ENCODE measurements at regions not wholly inside any gene's neighbourhood (a gene's known extent, or its start where the extent isn't known, plus 50 kb on each side); places are given as distances from the start of the nearest gene placed in this dataset.
"Not testable (repeated sequence)": the region's sequence is repeated elsewhere in the genome, so short reads cannot be mapped to it uniquely, and the experiment has no call there.

DNA sequence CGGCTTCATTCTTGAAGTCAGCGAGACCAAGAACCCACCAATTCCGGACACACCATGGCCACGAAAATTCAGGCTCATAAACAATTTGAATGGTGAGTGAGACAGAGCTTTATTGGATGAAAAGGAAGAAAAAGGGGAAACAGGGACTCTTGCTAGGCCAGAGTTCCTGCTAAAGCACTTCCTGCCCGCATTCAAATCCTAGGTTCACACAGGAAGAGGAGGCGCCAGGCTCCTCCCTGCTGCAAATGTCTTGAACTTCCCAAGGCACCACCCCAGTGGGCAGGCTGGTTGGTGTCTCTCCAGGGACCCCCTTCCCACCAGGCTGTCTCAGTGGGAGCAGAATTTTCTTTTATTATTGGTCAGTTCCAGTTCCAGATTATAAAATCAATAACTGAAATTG, 121.2 kb downstream of the FSCB start:
- DNase-seq = no peak

DNA sequence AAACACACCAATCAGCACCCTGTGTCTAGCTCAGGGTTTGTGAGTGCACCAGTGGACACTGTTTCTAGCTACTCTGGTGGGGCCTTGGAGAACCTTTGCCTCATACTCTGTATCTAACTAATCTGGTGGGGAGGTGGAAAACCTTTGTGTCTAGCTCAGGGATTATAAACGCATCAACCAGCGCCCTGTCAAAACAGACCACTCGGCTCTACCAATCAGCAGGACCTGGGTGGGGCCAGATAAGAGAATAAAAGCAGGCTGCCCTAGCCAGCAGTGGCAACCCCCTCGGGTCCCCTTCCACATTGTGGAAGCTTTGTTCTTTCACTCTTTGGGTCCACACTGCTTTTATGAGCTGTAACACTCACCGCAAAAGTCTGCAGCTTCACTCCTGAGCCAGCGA, 121.8 kb downstream of the FSCB start:
- not testable (repeated sequence) for ATAC-seq, DNase-seq

More for the DNA sequence above, 121.2 kb downstream of the FSCB start:
- no peak for ATAC-seq

DNA sequence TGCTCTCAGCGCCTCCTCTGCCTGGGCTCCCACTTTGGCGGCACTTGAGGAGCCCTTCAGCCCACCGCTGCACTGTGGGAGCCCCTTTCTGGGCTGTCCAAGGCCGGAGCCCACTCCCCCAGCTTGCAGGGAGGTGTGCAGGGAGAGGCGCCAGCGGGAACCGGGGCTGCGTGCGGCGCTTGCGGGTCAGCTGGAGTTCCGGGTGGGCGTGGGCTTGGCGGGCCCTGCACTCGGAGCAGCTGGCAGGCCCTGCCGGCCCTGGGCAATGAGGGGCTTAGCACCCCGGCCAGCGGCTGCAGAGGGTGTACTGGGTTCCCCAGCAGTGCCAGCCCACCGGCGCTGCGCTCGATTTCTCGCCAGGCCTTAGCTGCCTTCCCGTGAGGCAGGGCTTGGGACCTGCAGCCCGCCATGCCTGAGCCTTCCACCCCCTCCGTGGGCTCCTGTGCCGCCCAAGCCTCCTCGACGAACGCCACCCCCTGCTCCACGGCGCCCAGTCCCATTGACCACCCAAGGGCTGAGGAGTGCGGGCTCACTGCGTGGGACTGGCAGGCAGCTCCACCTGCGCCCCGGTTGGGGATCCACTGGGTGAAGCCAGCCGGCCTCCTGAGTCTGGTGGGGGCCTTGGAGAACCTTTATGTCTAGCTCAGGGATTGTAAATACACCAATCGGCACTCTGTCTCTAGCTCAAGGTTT, 122.3 kb downstream of the FSCB start:
- not testable (repeated sequence) for DNase-seq, ATAC-seq

DNA sequence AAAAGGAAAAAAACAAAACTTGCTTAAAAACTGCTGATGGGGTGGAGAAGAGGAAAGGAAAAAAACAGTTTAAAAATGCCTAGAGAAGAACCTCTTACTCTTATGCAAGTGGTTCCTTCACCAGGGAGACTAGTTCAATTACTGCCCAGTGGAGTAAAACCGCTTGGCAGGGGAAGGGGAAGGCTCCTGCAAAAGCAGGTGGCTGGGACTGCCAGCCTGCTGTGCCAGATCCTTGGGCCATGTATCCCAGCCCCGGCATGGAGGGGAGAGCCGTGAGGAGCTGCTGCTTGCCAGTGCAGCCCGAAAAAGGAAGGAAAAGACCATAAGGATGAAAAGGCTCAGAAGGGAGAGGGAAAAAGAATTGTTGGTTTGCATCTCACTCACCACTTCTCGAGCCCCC, 123.0 kb downstream of the FSCB start:
- ATAC-seq = no peak
- no peak for DNase-seq

DNA sequence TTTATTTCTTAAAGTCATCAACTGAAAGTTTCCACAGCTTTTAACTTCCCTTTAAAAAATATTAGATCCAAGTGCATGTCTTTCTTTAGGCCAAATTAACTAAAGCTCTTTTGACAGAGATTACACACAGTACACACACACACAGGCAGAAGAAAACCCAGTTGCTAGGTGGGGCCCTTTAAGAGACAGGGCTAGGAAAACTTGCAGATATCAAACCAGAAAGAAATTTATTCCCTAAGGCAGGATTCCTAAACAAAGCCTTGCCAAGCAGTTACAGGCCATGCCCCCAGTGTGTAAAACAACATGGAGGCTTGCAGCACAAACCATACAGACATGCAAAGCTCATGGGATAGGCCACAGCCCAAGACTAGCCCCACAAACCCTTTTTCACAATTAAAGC, 123.4 kb downstream of the FSCB start:
- ATAC-seq = no peak

DNA sequence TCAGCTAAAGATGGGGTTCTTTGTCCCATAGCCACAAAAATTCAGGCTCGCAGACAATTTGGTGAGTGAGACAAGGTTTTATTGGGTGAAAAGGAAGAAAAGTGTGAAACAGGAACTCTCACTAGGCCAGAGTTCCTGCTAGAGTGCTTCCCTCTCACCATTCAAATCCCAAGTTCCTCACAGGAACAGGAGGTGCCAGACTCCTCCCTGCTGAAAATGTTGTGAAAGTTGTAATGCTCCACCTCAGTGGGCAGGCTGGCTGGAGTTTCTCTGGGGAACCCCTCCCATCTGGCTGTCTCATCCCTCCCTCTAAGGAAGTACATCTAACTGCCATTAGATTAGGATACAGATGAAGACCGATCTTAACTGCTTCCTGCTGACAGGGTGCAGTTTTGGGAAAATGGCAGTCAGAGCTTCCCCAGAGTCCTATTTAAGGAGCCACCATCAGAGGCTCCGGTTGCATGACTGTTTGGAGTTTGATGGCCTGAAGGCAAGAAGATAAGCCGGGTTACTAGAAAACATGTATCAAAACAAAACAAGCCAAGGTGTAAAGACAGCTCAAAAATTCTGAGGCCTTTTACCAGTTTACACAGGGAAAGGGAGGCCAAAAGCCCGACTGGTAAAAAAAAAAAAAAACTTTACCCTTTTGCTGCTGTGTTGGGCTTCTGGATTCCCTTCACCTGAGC, 127.6 kb downstream of the FSCB start:
- no peak for DNase-seq
- ATAC-seq = no peak

More for the DNA sequence above, 123.4 kb downstream of the FSCB start:
- no peak for DNase-seq

DNA sequence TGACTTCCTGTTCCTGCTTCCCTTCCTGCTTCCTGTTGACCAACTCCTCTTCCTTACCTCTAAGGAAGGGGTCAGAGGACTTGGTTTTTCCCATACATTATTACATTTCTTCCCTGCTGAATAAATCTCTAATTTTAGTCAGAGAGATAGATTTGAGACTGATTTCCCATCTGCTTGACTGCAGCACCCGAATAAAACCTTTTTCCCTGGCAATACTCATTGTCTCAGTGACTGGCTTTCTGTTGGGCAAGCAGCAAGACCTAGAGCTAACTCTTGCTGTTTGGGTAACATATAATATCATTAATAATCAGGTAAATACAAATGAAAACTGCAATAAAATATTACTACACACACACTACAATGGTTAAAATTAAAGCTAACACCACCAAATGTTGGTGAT, 132.2 kb downstream of the FSCB start:
- DNase-seq (no peak), ATAC-seq (no peak)

DNA sequence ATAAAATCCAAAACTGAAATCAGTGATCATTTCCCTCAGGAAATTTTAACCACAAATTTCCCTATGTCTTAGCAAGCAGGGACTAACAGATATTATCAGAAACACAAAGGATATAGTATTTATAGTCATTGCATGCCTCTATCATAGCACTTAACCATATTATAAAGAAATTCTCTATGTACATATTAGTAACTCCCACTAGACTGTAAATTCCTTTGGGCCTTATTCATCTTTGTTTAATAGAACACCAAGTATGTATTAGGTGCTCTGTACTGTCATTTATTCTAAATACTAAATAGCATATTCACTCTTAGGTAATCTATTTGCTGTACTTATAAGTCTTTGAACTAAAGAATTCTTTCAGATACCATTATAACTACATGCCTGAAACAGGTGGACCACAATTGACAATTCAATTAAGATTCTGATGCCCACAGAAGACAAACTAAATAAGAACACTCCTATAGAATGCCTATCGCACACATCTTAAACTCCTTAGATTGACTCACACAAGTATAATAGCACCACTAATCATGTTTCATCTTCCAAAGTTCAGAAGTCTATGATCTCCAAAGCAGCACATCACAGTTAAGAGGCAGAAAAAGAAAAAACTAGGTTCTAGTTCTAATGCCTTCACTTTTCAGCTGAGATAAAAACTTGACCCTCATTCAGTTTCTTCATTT, 134.1 kb downstream of the FSCB start:
- no peak for DNase-seq
- ATAC-seq = no peak

DNA sequence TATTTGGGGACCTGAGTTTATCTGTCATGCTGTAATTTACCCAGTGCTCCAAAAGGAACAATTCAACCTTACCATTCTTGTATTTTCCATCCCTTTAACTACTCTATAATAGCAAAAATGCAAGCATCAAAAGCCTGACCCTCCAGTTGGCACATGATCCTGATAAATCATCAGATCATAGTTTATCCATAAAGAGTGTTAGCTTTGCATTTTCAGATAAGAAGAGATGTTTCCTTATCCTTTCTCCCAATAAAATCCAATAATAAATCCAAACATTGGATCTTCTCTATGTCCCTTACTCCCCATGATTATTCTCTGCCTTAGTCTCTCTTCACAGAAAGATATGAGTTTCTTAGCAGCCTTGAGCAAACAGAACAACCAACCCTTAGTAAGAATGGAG, 134.9 kb downstream of the FSCB start:
- DNase-seq (no peak), ATAC-seq (no peak)

DNA sequence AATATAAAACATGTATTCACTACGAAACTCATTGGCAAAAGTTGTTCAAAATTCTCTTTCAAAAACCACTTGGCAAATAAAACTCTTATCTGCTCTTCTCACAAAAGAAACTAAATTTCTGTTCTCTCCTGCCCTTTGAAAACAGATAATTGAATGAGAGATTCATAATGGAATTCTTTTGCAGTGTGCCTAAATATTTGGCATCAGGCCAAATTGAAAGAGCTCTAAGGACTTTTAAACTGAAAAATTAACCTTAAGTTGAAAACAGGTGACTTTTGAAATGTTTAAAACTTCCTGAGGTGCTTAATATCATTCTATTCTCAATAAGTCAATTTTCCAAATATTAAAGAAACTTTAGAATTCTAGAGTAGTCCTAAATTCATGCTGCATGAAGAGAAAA, 136.4 kb downstream of the FSCB start:
- DNase-seq = no peak

DNA sequence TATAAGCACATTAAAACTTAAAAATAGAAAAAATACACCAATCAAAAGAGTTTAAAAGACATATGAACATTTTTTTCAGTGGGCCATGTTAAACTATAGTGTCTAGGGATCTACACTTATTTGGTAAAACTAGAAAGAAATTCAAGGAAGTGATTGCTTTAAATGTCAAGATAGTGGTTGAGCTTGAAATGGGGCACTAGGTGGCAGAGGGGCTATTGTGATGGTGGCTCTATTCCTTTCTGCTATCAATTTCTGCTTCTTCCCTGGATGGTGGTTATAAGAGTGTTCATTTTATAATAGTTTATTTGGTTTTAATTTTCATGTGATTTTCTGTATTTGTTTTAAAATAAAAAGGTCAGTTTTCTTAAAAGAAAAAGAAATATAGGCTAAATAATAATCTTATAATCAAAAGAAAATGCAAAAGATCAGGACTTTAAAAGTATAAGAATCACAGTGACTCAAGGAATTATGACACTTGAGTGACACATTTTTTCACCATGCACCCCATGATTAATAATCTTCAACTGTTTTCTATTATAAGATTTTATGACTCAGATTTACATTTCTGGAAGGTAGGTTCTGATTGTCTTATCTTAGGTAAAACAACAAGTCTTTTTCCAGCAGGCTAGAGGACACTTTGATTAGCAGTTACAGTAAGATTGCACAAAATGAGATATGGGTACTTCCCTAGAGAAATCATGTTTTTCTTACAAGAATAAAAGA, 137.5 kb downstream of the FSCB start:
- no peak for ATAC-seq

More for the DNA sequence above, 136.4 kb downstream of the FSCB start:
- ATAC-seq = no peak

DNA sequence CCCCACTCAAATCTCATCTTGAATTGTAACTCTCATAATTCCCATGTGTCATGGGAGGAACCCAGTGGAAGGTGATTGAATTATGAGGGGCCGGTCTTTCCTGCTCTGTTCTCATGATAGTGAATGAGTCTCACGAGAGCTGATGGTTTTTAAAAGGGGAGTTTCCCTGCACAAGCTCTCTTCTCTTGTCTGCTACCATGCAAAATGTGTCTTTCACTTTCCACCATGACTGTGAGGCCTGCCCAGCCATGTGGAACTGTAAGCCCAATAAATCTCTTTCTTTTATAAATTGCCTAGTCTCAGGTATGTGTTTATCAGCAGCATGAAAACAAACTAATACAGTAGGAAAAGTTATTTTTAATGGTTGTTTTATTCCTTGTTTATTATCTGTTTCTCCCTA, 146.0 kb downstream of the FSCB start:
- no peak for ATAC-seq
- DNase-seq = no peak

More for the DNA sequence above, 137.5 kb downstream of the FSCB start:
- DNase-seq = no peak

DNA sequence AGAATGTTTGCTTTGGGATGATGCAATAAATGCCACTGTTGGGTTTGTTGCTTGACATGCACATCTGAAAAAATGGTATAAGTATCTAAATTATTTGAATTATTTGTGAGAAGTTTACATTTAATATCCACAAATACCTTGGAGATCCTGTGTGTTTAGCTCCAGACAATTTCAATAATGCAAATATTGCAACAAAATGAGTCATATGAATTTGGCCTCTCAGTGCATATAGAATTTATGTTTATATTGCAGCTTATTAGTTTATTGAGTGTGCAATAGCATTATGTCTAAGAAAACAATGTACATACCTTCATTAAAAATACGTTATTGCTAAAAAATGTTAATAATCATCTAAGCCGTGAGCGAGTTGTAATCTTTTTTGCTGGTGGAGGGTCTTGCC, 153.3 kb downstream of the FSCB start:
- DNase-seq = no peak
- no peak for ATAC-seq

DNA sequence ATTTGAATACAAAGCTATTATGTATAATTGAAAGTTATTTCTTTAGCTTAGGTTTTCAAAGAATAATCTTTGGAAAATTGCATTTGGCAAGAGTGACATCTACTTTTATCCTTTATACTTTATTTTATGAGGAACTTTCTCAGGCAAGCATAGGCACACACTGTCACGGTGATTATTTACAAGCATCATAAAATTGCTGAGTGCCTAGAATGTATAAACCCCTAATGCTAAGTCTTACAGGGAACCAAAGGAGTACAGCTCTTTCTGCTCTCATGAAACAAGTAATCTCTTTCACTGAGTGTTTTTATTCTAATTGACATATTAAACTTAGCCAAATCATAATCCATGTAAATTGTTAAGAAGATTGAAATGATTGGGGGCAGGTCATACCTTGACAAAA, 154.9 kb downstream of the FSCB start:
- ATAC-seq (no peak), DNase-seq (no peak)

DNA sequence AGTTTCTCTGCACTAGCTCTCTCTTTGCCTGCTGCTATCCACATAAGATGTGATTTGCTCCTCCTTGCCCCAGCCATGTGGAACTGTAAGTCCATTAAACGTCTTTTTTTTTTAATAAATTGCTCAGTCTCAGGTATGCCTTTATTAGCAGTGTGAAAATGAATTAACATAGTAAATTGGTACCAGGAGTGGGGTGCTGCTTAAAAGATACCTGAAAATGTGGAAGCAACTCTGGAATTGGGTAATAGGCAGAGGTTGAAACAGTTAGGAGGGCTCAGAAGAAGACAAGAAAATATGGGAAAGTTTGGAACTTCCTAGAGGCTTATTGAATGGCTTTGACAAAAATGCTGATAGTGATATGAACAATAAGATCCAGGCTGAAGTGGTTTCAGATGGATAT, 159.8 kb downstream of the FSCB start:
- ATAC-seq (no peak), DNase-seq (no peak)

DNA sequence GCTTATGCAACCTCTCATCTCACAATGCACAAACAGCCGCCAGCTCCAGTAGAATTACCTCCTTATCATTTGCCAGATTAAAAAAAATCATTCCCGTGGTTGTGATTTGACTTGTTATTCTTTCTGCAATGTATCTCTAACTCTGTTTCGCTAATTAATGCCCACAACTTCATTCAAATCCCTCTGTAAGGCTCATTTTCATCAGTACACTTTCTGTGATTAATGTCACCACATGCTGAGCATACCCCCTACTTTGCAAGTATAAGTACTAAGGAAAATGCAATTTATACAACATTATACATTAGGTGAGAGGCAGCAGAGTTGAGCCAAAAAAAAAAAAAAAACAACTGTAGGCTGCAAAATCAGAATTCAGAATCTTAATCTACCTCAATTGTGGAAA, 166.0 kb downstream of the FSCB start:
- no peak for DNase-seq

DNA sequence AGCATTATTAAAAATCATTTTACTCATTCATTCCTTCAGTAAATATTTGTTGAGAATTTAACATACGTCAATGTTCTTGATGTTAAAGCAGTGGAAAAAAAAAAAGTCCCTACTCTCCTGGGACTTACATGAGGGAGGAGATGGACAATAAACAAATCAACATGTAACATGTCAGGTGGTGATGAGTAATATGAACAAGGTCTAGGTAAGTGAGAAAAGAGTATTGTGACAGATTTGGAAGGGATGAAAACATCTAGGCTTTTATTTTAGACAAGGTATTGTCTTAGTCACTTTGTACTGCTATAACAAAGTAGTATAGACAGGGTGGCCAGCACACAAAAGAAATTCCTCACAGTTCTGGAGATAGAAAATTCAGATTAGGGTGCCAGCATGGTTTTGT, 167.2 kb downstream of the FSCB start:
- DNase-seq (no peak), ATAC-seq (no peak)

More for the DNA sequence above, 166.0 kb downstream of the FSCB start:
- ATAC-seq = no peak

DNA sequence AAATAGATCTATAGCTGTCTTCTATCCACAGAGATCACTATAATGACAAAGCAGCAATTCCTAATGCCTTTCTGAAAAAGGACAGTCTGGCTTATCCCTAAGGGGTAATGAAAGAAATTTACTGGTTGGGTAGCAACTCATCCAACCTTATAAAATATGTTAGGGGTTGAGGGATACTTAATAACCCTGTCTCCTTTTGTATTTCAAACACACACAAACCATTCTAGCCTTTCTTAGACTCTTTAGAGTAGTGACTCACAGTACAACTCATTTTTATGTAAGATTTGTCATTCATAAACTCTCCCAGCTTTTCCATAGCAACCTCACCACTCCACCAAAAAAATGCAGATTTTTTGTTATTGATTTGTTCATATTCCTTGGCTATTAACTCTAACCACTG, 167.9 kb downstream of the FSCB start:
- ATAC-seq = no peak

DNA sequence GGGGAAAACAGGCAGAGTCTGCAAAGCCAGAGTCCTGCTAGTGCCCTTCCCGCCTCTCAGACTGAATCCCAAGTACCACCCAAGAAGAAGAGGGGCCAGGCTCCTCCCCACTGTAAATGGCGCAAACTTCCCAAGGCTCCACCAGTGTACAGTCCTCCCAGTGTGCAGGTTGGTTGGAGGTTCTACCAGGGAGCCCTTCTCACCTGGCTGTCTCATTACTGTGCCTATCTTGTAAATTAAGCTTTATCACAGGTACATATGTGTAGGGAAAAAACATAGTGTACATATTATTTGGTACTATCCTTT, 189.7 kb downstream of the FSCB start:
- DNase-seq = no peak
- ATAC-seq = no peak

More for the DNA sequence above, 167.9 kb downstream of the FSCB start:
- DNase-seq = no peak

DNA sequence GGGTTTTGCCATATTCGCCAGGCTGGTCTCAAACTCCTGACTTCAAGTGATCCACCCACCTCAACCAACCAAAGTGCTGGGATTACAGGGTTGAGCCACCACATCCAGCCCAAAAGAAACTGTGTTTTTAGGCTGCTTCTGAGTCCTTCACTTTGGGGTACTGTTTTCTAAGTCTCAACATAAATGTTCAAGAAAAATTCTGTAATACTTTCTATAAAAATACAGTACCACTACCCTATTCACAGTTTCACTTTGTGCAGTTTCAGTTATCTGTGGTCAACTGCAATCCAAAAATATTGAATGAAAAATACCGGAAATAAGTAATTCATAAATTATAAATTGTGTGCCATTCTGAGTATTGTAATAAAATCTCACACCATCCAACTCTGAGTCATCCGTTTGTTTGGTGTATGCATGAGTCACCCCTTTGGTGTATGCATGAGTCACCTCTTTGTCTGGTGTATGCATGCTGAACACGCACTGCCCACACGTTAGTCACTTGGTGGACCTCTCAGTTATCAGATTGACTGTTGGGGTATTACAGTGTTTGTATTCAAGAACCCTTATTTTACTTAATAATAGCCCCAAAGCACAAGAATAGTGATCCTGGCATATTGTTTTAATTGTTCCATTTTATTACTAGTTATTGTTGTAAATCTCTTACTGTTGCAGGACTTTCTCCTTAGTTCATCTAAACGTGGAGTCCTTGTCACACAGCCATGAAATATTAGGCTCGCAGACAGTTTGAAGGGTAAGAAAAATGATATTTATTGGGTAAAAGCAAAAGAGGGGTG, 190.2 kb downstream of the FSCB start:
- ATAC-seq (peak; percentile 96), DNase-seq (peak; percentile 6)

DNA sequence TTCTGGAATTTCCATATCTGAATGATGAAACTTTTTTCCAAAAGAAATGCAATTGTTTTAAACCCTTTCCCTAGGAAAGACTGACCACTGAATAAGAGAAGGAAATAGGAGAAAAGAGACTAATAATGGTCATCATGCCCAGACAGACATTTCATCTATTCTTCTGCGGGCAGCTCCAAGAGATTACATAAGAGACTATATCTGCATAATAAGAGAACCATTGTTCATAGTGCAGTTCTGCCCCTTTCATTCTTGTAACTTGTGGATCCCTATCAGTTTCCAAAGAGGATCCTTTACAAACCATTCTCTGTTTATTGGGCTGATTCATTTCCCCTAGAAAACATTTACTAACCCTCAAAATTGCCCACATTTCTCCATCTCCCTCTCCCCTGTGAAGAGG, 197.8 kb downstream of the FSCB start:
- DNase-seq (no peak), ATAC-seq (no peak)

DNA sequence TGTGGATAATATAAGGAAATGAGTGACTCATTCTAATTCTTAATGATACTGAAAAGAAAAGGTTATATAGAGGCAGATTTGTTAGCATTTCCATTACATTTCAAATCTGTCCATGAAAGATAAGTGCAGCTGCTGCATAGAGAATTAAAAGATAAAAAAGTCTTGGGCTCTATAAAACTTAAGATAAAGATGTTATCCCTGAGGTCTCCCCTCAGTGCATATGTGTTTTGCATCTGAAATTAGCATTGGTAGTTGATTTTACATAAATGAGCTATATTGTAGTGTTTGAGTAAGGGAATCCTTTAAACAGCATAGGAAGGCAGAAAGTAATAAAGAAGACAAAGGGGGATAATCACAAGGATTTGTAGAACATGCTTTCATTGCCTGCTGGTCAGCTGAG, 206.2 kb downstream of the FSCB start:
- ATAC-seq = no peak

More for the DNA sequence above, 206.2 kb downstream of the FSCB start:
- no peak for DNase-seq
